Esophagus squamous epithelium (tissue), 4 donors: ENCODE measurements at regions not wholly inside any gene's neighbourhood (a gene's known extent, or its start where the extent isn't known, plus 50 kb on each side); places are given as distances from the start of the nearest gene placed in this dataset.

Experiments used
- CTCF ChIP-seq, 6 experiments: fragments of 450-650 bp in 4 of 6; fragments of 200-600 bp in 2 of 6; sonication (generic) in 2 of 6; IDR thresholded peaks; one replicate each; pipeline ENCODE4 v1.5.1; 2016 to 2019; ENCODE audit warnings: antibody characterized with exemption in 6 of 6, mild to moderate bottlenecking in 4 of 6, moderate library complexity in 4 of 6
- POLR2A ChIP-seq, 4 donors: fragments of 450-650 bp; IDR thresholded peaks; one replicate each; pipeline ENCODE4 v1.6.1; 2017; ENCODE audit warnings: antibody characterized with exemption in 4 of 4, mild to moderate bottlenecking in 4 of 4, moderate library complexity in 3 of 4

- TF ChIP-seq CTCF (IDR thresholded peaks at IDR 0.05) = no peak
- TF ChIP-seq POLR2A (IDR thresholded peaks at IDR 0.05) = no peak
These were observed 82.5 kb downstream of the ZNF365 start for GRCh38 chr10:62456611-62457101.
